PC-3 (cell line): ENCODE measurements at regions not wholly inside any gene's neighbourhood (a gene's known extent, or its start where the extent isn't known, plus 50 kb on each side); places are given as distances from the start of the nearest gene placed in this dataset.
A peak's percentile ranks its signal among the peaks of the same experiment; 100 is the strongest.

Source experiments
- ATAC-seq: fragments of 200-7000 bp; cut with Tn5 transposase; 2 replicates; pipeline ENCODE4 v1.9.1; 2020; ENCODE audit warnings: mild to moderate bottlenecking, moderate library complexity
- BruUV-seq: library from RNA; stranded (reverse); fragments of 400-500 nt; replicated peaks from 2 replicates; lab custom pipeline; 2021; lab: Mats Ljungman, UMichigan
- CTCF ChIA-PET: fragments of 300-600 bp; sonication (Branson Sonifier 250); formaldehyde crosslinking; loops from one replicate; lab custom pipeline; 2022; ENCODE audit warnings: antibody characterized with exemption; lab: Charles Lee
- POLR2A ChIA-PET: fragments of 300-600 bp; sonication (Branson Sonifier 250); formaldehyde crosslinking; loops from one replicate; lab custom pipeline; 2022; ENCODE audit warnings: antibody characterized with exemption; ENCODE audit not compliant: unreplicated experiment; lab: Charles Lee
- DNase-seq: peaks from one replicate; pipeline ENCODE4 v3.0.0-alpha.2; 2015
- H2AFZ ChIP-seq: fragments of 300-600 bp; sonication (generic); 2 replicates; pipeline ENCODE4 v1.6.0; 2016; ENCODE audit warnings: antibody characterized with exemption, low read length
- H3F3A ChIP-seq: fragments of 300-600 bp; sonication (generic); one replicate; pipeline ENCODE4 v1.6.0; 2017; ENCODE audit warnings: antibody characterized with exemption, low read length, control low read depth, mild to moderate bottlenecking; ENCODE audit not compliant: unreplicated experiment
- H3K27ac ChIP-seq: fragments of 300-600 bp; sonication (generic); 2 replicates; pipeline ENCODE4 v1.5.1; 2016; ENCODE audit warnings: mild to moderate bottlenecking, low read length
- H3K27me3 ChIP-seq: fragments of 300-600 bp; sonication (generic); 2 replicates; pipeline ENCODE4 v1.6.1; 2016; ENCODE audit warnings: low read length, mixed read lengths
- H3K36me3 ChIP-seq: fragments of 300-600 bp; sonication (generic); 2 replicates; pipeline ENCODE4 v1.6.1; 2016; ENCODE audit warnings: low read depth, mixed run types, low read length, mixed read lengths
- H3K4me1 ChIP-seq: fragments of 300-600 bp; sonication (generic); 2 replicates; pipeline ENCODE4 v1.5.1; 2016; ENCODE audit warnings: low read length; ENCODE audit not compliant: insufficient read depth
- H3K4me2 ChIP-seq: fragments of 300-600 bp; sonication (generic); 2 replicates; pipeline ENCODE4 v1.6.0; 2016; ENCODE audit warnings: low read length
- H3K4me3 ChIP-seq: fragments of 300-600 bp; sonication (generic); 2 replicates; pipeline ENCODE4 v1.5.1; 2016; ENCODE audit warnings: mild to moderate bottlenecking, low read length, mixed read lengths
- H3K79me2 ChIP-seq: fragments of 300-600 bp; sonication (generic); 2 replicates; pipeline ENCODE4 v1.6.1; 2017; ENCODE audit warnings: low read length, mixed read lengths
- H3K9ac ChIP-seq: fragments of 300-600 bp; sonication (generic); 2 replicates; pipeline ENCODE4 v1.6.0; 2016; ENCODE audit warnings: mild to moderate bottlenecking, low read length
- H3K9me2 ChIP-seq: fragments of 300-600 bp; sonication (generic); replicated peaks from 2 replicates; pipeline ENCODE4 v1.6.1; 2016; ENCODE audit warnings: mixed run types, low read length, mixed read lengths
- H3K9me3 ChIP-seq: fragments of 300-600 bp; sonication (generic); 2 replicates; pipeline ENCODE4 v1.6.1; 2016; ENCODE audit warnings: low read length, mixed read lengths
- H4K20me1 ChIP-seq: fragments of 300-600 bp; sonication (generic); 2 replicates; pipeline ENCODE4 v1.6.1; 2016; ENCODE audit warnings: low read length, mixed read lengths
- EZH2 ChIP-seq: fragments of 300-600 bp; sonication (generic); IDR thresholded peaks from one replicate; pipeline ENCODE4 v1.6.1; 2017; ENCODE audit warnings: antibody characterized with exemption, mild to moderate bottlenecking, low read length; ENCODE audit not compliant: unreplicated experiment
- EZH2phosphoT487 ChIP-seq: fragments of 300-600 bp; sonication (generic); IDR thresholded peaks from 2 replicates; pipeline ENCODE4 v1.6.1; 2018; ENCODE audit warnings: mild to moderate bottlenecking, antibody characterized with exemption, low read length, borderline replicate concordance
- intact Hi-C: fragments of 100-400 bp; cut with micrococcal nuclease; formaldehyde crosslinking; loops from 2 replicates; pipeline ENCODE4 v1.9.0; 2023
- TF ChIP-seq, protein P1 (sequence below): fragments of 300-600 bp; sonication (generic); conservative IDR thresholded peaks from 2 replicates; pipeline ENCODE4 v1.5.1; 2017; ENCODE audit warnings: antibody characterized with exemption, low read depth, mild to moderate bottlenecking, low read length

DNA sequence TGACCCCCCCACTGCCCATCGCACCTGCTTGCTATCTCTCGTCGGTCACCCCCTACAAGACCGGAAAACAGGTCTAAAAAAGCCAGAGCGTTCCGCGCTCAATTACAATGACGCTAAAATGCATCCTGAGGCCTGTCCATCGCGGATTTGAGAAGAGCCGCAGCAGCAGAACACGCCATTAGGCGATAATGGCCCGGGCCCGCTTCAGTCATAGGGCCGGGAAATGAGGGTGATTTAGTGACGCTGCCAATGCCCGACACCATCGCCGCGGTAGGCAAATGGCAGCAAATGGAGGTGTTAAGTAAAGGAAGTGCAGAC lies 64.1 kb upstream of the SSX2IP start:
- H4K20me1 ChIP-seq = no peaks in the 10 kb centered on the region
- 0 out of 2 replicates have a peak, but pooled peaks cover 4% of the 10 kb centered on the region for H3K4me1 ChIP-seq
- TF ChIP-seq, protein P1, sequence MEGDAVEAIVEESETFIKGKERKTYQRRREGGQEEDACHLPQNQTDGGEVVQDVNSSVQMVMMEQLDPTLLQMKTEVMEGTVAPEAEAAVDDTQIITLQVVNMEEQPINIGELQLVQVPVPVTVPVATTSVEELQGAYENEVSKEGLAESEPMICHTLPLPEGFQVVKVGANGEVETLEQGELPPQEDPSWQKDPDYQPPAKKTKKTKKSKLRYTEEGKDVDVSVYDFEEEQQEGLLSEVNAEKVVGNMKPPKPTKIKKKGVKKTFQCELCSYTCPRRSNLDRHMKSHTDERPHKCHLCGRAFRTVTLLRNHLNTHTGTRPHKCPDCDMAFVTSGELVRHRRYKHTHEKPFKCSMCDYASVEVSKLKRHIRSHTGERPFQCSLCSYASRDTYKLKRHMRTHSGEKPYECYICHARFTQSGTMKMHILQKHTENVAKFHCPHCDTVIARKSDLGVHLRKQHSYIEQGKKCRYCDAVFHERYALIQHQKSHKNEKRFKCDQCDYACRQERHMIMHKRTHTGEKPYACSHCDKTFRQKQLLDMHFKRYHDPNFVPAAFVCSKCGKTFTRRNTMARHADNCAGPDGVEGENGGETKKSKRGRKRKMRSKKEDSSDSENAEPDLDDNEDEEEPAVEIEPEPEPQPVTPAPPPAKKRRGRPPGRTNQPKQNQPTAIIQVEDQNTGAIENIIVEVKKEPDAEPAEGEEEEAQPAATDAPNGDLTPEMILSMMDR = no peak
- no peak for TF ChIP-seq EZH2
- TF ChIP-seq EZH2phosphoT487 = no peak
- H3K9me2 ChIP-seq = no peaks in the 10 kb centered on the region
- H3K4me2 ChIP-seq = no peak overlapping the region
- no peaks in the 10 kb centered on the region for H3K36me3 ChIP-seq
- DNase-seq (no peak), ATAC-seq (no peak)
- no peaks in the 10 kb centered on the region for H3F3A ChIP-seq
- no peak overlapping the region for H2AFZ ChIP-seq
- intact Hi-C loops = loop anchor here (5.0 to 10.0 kb wide), 4 partner anchors 57 to 612 kb away; partner anchors contain the start of genes GNG5, PRKACB and SPATA1
- no peak overlapping the region for H3K4me3 ChIP-seq
- no peak overlapping the region for H3K27ac ChIP-seq
- H3K27me3 ChIP-seq = no peaks in the 10 kb centered on the region
- no peak overlapping the region for H3K9ac ChIP-seq
- CTCF ChIA-PET = no interaction called here
- no peaks in the 10 kb centered on the region for H3K79me2 ChIP-seq
- H3K9me3 ChIP-seq = no peaks in the 10 kb centered on the region
- POLR2A ChIA-PET = no interaction called here
- BruUV-seq = no TSS peak

DNA sequence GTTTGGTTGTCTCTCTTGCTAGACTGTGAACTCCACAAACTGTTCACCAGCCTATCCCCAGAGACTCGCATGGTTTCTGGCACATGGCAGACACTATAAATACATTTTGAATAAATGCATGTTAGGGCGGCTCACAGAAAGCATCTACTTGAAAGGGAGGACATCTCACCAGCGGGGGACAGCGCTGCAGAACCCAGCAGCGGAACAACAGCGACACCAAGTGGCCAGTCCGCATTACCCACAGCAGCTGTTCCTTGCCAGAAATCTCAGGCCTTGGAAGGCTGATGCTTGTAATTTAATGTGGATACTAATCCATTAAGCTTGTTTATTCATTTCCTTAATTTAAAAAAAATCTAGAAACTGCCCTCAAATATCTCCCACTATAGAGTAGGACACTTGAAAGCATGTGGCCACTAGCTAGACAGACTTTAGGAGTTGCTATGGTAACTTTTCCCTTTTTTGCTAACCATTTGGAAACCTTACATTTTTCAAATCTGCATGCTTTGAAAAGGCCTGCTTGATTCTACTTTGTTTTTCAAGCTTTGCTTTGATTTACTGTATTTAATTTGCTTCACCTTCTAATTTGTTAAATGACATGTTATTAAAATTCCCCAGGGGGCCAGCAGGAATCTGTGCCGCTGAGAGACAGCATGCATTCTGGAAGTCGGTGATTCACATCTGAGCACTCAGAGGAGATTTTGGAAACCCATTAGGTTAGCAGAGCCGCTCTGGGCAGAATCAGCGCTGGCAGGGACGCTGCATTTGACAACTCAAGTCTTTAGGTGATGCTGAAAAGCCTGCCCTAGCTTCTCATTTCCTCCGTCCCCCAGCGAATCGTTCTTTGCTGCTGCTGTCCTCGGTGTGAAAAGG lies 63.5 kb upstream of the SSX2IP start:
- H4K20me1 ChIP-seq = no peaks in the 10 kb centered on the region
- intact Hi-C loops = loop anchor here (1.0 to 10.0 kb wide), 9 partner anchors 56 to 611 kb away; partner anchors contain the start of genes GNG5, PRKACB and SPATA1
- no peaks in the 10 kb centered on the region for H3F3A ChIP-seq
- CTCF ChIA-PET = interaction anchor here (0.6 to 1.3 kb wide), 4 partner anchors 85 to 313 kb away, joined by 3 to 5 read pairs (median 4); no protein-coding TSS in a partner anchor
- H3K79me2 ChIP-seq = no peaks in the 10 kb centered on the region
- no peak overlapping the region for H3K4me3 ChIP-seq
- TF ChIP-seq EZH2 (no peak), EZH2phosphoT487 (no peak)
- TF ChIP-seq, protein P1 = peak; percentile 97
- H3K4me1 ChIP-seq = 0 out of 2 replicates have a peak, but pooled peaks cover 4% of the 10 kb centered on the region
- H3K36me3 ChIP-seq = no peaks in the 10 kb centered on the region
- peak; percentile 82 for DNase-seq
- H2AFZ ChIP-seq = peak overlapping the region; percentile 16; the same call in 1 of the 2 replicates
- peak; percentile 89 for ATAC-seq
- no peak overlapping the region for H3K27ac ChIP-seq
- no peaks in the 10 kb centered on the region for H3K9me2 ChIP-seq
- no peaks in the 10 kb centered on the region for H3K27me3 ChIP-seq
- no TSS peak for BruUV-seq
- H3K9ac ChIP-seq = no peak overlapping the region
- no peaks in the 10 kb centered on the region for H3K9me3 ChIP-seq
- POLR2A ChIA-PET = interaction anchor here (0.6 kb wide), 1 partner anchor 88 kb away, joined by 8 read pairs; no protein-coding TSS in a partner anchor
- peak overlapping the region; percentile 14; the same call in 1 of the 2 replicates for H3K4me2 ChIP-seq
